ENCODE measurements at regions not wholly inside any gene's neighbourhood (a gene's known extent, or its start where the extent isn't known, plus 50 kb on each side); places are given as distances from the start of the nearest gene placed in this dataset.
"Not testable (repeated sequence)": the region's sequence is repeated elsewhere in the genome, so short reads cannot be mapped to it uniquely, and the experiment has no call there.

GRCh38 chrY:12393190-12393589 is 307.8 kb upstream of the USP9Y start:
- H3K9me3 Mint-ChIP-seq = no peaks in the 10 kb centered on the region
- Histone ChIP-seq H3K9me3 (ENCODE audit: control insufficient read depth, insufficient read depth, low read length) (no peaks in the 10 kb centered on the region), H3K36me3 (ENCODE audit: control insufficient read depth, insufficient read depth, low read length) (no peaks in the 10 kb centered on the region), H3K4me1 (ENCODE audit: control insufficient read depth, insufficient read depth, low read length) (peaks cover 21% of the 10 kb centered on the region), H3K27me3 (ENCODE audit: control insufficient read depth, insufficient read depth, low read length) (no peaks in the 10 kb centered on the region), H3K4me3 (ENCODE audit: low read length) (no peak overlapping the region), H3K27ac (ENCODE audit: low read length) (no peak overlapping the region)
- no peaks in the 10 kb centered on the region for H3K27me3 Mint-ChIP-seq (ENCODE audit: low read depth in 2 of 2)
- ATAC-seq (no peak), DNase-seq (no peak)
- no peaks in the 10 kb centered on the region for H3K36me3 Mint-ChIP-seq
- intact Hi-C loops (cut with micrococcal nuclease) = no loop called here
- peaks cover 0 to 27% of the 10 kb centered on the region in 2 donors for H3K4me1 Mint-ChIP-seq
- TF ChIP-seq CTCF (IDR thresholded peaks at IDR 0.05) = no peak
- no peak overlapping the region for H3K27ac Mint-ChIP-seq
- no peak overlapping the region for H3K4me3 Mint-ChIP-seq
- WGBS (ENCODE audit: insufficient coverage) = 76% methylated on average over 8 of the region's 8 CpGs

GRCh38 chrY:12395381-12396120 is 305.5 kb upstream of the USP9Y start:
- H3K9me3 Mint-ChIP-seq; H3K27me3 ChIP-seq (ENCODE audit: control insufficient read depth, insufficient read depth, low read length); intact Hi-C loops (cut with micrococcal nuclease); H3K27me3 Mint-ChIP-seq (ENCODE audit: low read depth in 2 of 2); H3K36me3 ChIP-seq (ENCODE audit: control insufficient read depth, insufficient read depth, low read length); H3K4me3 ChIP-seq (ENCODE audit: low read length); H3K9me3 ChIP-seq (ENCODE audit: control insufficient read depth, insufficient read depth, low read length); H3K4me3 Mint-ChIP-seq; H3K27ac ChIP-seq (ENCODE audit: low read length); H3K27ac Mint-ChIP-seq; ATAC-seq; DNase-seq; H3K36me3 Mint-ChIP-seq: not testable (repeated sequence)
- H3K4me1 Mint-ChIP-seq = peaks cover 0 to 26% of the 10 kb centered on the region in 2 donors
- WGBS (ENCODE audit: insufficient coverage) = 56% methylated on average over 4 of the region's 5 CpGs
- peaks cover 21% of the 10 kb centered on the region for H3K4me1 ChIP-seq (ENCODE audit: control insufficient read depth, insufficient read depth, low read length)

- TF ChIP-seq CTCF (IDR thresholded peaks at IDR 0.05) = no peak
- no peak for ATAC-seq
- intact Hi-C loops (cut with micrococcal nuclease) = no loop called here
- H3K4me3 Mint-ChIP-seq = no peak overlapping the region
- no peak overlapping the region for H3K4me3 ChIP-seq (ENCODE audit: low read length)
- H3K9me3 ChIP-seq (ENCODE audit: control insufficient read depth, insufficient read depth, low read length) = no peaks in the 10 kb centered on the region
- H3K27ac Mint-ChIP-seq = no peak overlapping the region
- WGBS (ENCODE audit: insufficient coverage) = 57% methylated on average over 2 of the region's 3 CpGs
- H3K27ac ChIP-seq (ENCODE audit: low read length) = no peak overlapping the region
- no peaks in the 10 kb centered on the region for H3K36me3 ChIP-seq (ENCODE audit: control insufficient read depth, insufficient read depth, low read length)
- H3K27me3 Mint-ChIP-seq (ENCODE audit: low read depth in 2 of 2) = no peaks in the 10 kb centered on the region
- no peak for DNase-seq
- H3K4me1 ChIP-seq (ENCODE audit: control insufficient read depth, insufficient read depth, low read length) = no peaks in the 10 kb centered on the region
- H3K4me1 Mint-ChIP-seq = no peaks in the 10 kb centered on the region
- H3K36me3 Mint-ChIP-seq = no peaks in the 10 kb centered on the region
- no peaks in the 10 kb centered on the region for H3K27me3 ChIP-seq (ENCODE audit: control insufficient read depth, insufficient read depth, low read length)
- no peaks in the 10 kb centered on the region for H3K9me3 Mint-ChIP-seq
Observed at GRCh38 chrY:12403916-12404315, 297.1 kb upstream of the USP9Y start.

- no peaks in the 10 kb centered on the region for H3K27me3 Mint-ChIP-seq (ENCODE audit: low read depth in 2 of 2)
- no peaks in the 10 kb centered on the region for H3K9me3 ChIP-seq (ENCODE audit: control insufficient read depth, insufficient read depth, low read length)
- intact Hi-C loops (cut with micrococcal nuclease) = no loop called here
- no peaks in the 10 kb centered on the region for H3K9me3 Mint-ChIP-seq
- ATAC-seq = no peak
- no peaks in the 10 kb centered on the region for H3K27me3 ChIP-seq (ENCODE audit: control insufficient read depth, insufficient read depth, low read length)
- no peak overlapping the region for H3K27ac ChIP-seq (ENCODE audit: low read length)
- 75% methylated on average over 3 of the region's 3 CpGs for WGBS (ENCODE audit: insufficient coverage)
- H3K36me3 ChIP-seq (ENCODE audit: control insufficient read depth, insufficient read depth, low read length) = no peaks in the 10 kb centered on the region
- H3K4me1 Mint-ChIP-seq = peaks cover 0 to 5% of the 10 kb centered on the region in 2 donors
- no peaks in the 10 kb centered on the region for H3K4me1 ChIP-seq (ENCODE audit: control insufficient read depth, insufficient read depth, low read length)
- H3K27ac Mint-ChIP-seq = no peak overlapping the region
- no peak for TF ChIP-seq CTCF (IDR thresholded peaks at IDR 0.05)
- H3K4me3 ChIP-seq (ENCODE audit: low read length) = no peak overlapping the region
- H3K36me3 Mint-ChIP-seq = no peaks in the 10 kb centered on the region
- H3K4me3 Mint-ChIP-seq = no peak overlapping the region
- DNase-seq = no peak
Observed at GRCh38 chrY:12408236-12408635, 292.8 kb upstream of the USP9Y start.

Measured in natural killer cell (primary cell).